Neural progenitor cell (in vitro differentiated cells): ENCODE measurements at regions not wholly inside any gene's neighbourhood (a gene's known extent, or its start where the extent isn't known, plus 50 kb on each side); places are given as distances from the start of the nearest gene placed in this dataset.

ENCODE experiments used
- DNase-seq: peaks from one replicate; pipeline ENCODE4 v3.0.0-alpha.2; 2016; ENCODE audit warnings: low spot score
- H2AFZ ChIP-seq: fragments of 200-600 bp; sonication (generic); replicated peaks from 2 replicates; pipeline ENCODE4 v1.6.1; 2016; ENCODE audit warnings: antibody characterized with exemption
- H3F3A ChIP-seq: fragments of 200-600 bp; sonication (generic); 2 replicates; pipeline ENCODE4 v1.6.1; 2016; ENCODE audit warnings: antibody characterized with exemption, low read depth
- H3K27ac ChIP-seq: fragments of 200-600 bp; sonication (generic); 2 replicates; pipeline ENCODE4 v1.5.1; 2016; ENCODE audit warnings: mild to moderate bottlenecking
- H3K27me3 ChIP-seq: fragments of 200-600 bp; sonication (generic); 2 replicates; pipeline ENCODE4 v1.6.1; 2016; ENCODE audit warnings: mild to moderate bottlenecking, moderate library complexity
- H3K36me3 ChIP-seq: fragments of 200-600 bp; sonication (generic); 2 replicates; pipeline ENCODE4 v1.5.1; 2016
- H3K4me1 ChIP-seq: fragments of 200-600 bp; sonication (generic); 2 replicates; pipeline ENCODE4 v1.6.1; 2016; ENCODE audit warnings: mixed run types
- H3K4me2 ChIP-seq: fragments of 200-600 bp; sonication (generic); 2 replicates; pipeline ENCODE4 v1.6.1; 2016
- H3K4me3 ChIP-seq: fragments of 200-600 bp; sonication (generic); 2 replicates; pipeline ENCODE4 v1.5.1; 2016
- H3K79me2 ChIP-seq: fragments of 200-600 bp; sonication (generic); 2 replicates; pipeline ENCODE4 v1.6.1; 2016; ENCODE audit warnings: low read depth
- H3K9ac ChIP-seq: fragments of 200-600 bp; sonication (generic); 2 replicates; pipeline ENCODE4 v1.6.1; 2016
- H3K9me3 ChIP-seq: fragments of 200-600 bp; sonication (generic); 2 replicates; pipeline ENCODE4 v1.5.1; 2016; ENCODE audit warnings: low read depth
- H4K20me1 ChIP-seq: fragments of 200-600 bp; sonication (generic); 2 replicates; pipeline ENCODE4 v1.6.1; 2016; ENCODE audit warnings: low read depth
- H3K27ac Mint-ChIP-seq: 3 replicates; pipeline ENCODE4 v1.8.0; 2021; ENCODE audit warnings: mixed read lengths
- H3K27me3 Mint-ChIP-seq: 2 replicates; pipeline ENCODE4 v1.8.0; 2022; ENCODE audit warnings: low read depth, mild to moderate bottlenecking, inconsistent platforms, moderate library complexity, mixed read lengths; ENCODE audit not compliant: insufficient read depth
- H3K36me3 Mint-ChIP-seq: 3 replicates; pipeline ENCODE4 v1.8.0; 2021; ENCODE audit warnings: mixed read lengths
- H3K4me1 Mint-ChIP-seq: 3 replicates; pipeline ENCODE4 v1.8.0; 2021; ENCODE audit warnings: mixed read lengths
- H3K4me3 Mint-ChIP-seq: 3 replicates; pipeline ENCODE4 v1.8.0; 2021; ENCODE audit warnings: mild to moderate bottlenecking, moderate library complexity, mixed read lengths
- H3K9me3 Mint-ChIP-seq: 3 replicates; pipeline ENCODE4 v1.8.0; 2020; ENCODE audit warnings: mixed read lengths
- CTCF ChIP-seq: fragments of 200-600 bp; sonication (generic); IDR thresholded peaks from 2 replicates; pipeline ENCODE4 v1.5.1; 2017; ENCODE audit warnings: antibody characterized with exemption, mild to moderate bottlenecking
- EZH2 ChIP-seq: fragments of 200-600 bp; sonication (generic); IDR thresholded peaks from 2 replicates; pipeline ENCODE4 v1.6.1; 2017; ENCODE audit warnings: antibody characterized with exemption, mild to moderate bottlenecking, moderate library complexity
- EZH2phosphoT487 ChIP-seq: fragments of 200-600 bp; sonication (generic); IDR thresholded peaks from 2 replicates; pipeline ENCODE4 v1.6.1; 2017; ENCODE audit warnings: antibody characterized with exemption

- no peak overlapping the region for H3K27ac Mint-ChIP-seq
- no peak for DNase-seq
- no peak overlapping the region for H3K4me3 ChIP-seq
- peaks cover 2% of the 10 kb centered on the region for H3K4me1 Mint-ChIP-seq
- H2AFZ ChIP-seq: no peak overlapping the region
- H3K4me1 ChIP-seq: no peaks in the 10 kb centered on the region
- H4K20me1 ChIP-seq: no peaks in the 10 kb centered on the region
- no peaks in the 10 kb centered on the region for H3K27me3 Mint-ChIP-seq
- no peaks in the 10 kb centered on the region for H3K9me3 Mint-ChIP-seq
- H3F3A ChIP-seq: no peaks in the 10 kb centered on the region
- no peaks in the 10 kb centered on the region for H3K36me3 Mint-ChIP-seq
- H3K27me3 ChIP-seq: no peaks in the 10 kb centered on the region
- H3K36me3 ChIP-seq: no peaks in the 10 kb centered on the region
- no peaks in the 10 kb centered on the region for H3K79me2 ChIP-seq
- TF ChIP-seq EZH2: no peak
- TF ChIP-seq CTCF: no peak
- no peak for TF ChIP-seq EZH2phosphoT487
- no peak overlapping the region for H3K4me3 Mint-ChIP-seq
- no peaks in the 10 kb centered on the region for H3K9me3 ChIP-seq
- no peak overlapping the region for H3K4me2 ChIP-seq
- H3K9ac ChIP-seq: no peak overlapping the region
- no peak overlapping the region for H3K27ac ChIP-seq
Observed at GRCh38 chr2:217340899-217341298, 481.0 kb upstream of the TNP1 start.

- Histone ChIP-seq H3K79me2 (no peaks in the 10 kb centered on the region), H3K9me3 (no peaks in the 10 kb centered on the region), H3K4me2 (no peak overlapping the region), H2AFZ (no peak overlapping the region), H3K4me3 (no peak overlapping the region), H3K27ac (no peak overlapping the region), H4K20me1 (no peaks in the 10 kb centered on the region), H3K9ac (no peak overlapping the region), H3F3A (no peaks in the 10 kb centered on the region), H3K36me3 (no peaks in the 10 kb centered on the region), H3K27me3 (no peaks in the 10 kb centered on the region), H3K4me1 (no peaks in the 10 kb centered on the region)
- DNase-seq: no peak
- no peaks in the 10 kb centered on the region for H3K36me3 Mint-ChIP-seq
- TF ChIP-seq EZH2phosphoT487: no peak
- no peak for TF ChIP-seq EZH2
- TF ChIP-seq CTCF: no peak
- no peak overlapping the region for H3K4me3 Mint-ChIP-seq
- H3K9me3 Mint-ChIP-seq: no peaks in the 10 kb centered on the region
- H3K4me1 Mint-ChIP-seq: peaks cover 2% of the 10 kb centered on the region
- H3K27ac Mint-ChIP-seq: no peak overlapping the region
- no peaks in the 10 kb centered on the region for H3K27me3 Mint-ChIP-seq
Observed at GRCh38 chr2:217340176-217340575, 480.3 kb upstream of the TNP1 start.

DNA sequence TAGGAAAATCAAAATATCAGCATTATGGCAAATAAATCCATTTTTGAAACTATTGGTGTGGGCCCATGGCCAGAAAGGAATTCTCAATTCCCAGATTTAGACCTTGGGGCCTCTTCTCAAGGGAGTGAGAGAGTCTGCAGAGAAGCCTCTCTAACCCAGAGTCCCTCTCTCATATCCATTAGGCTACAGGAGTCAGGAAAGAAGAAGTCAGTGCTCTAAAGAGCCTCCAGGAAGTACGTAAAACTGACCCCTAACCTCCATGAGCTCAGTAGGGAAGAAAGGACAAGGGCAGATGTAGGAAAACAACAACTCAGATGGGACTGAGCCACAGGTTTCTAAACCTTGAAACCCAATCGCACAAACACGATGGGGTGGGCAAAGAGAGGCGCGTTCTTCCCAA lies 479.9 kb upstream of the TNP1 start:
- Histone ChIP-seq H3K79me2 (no peaks in the 10 kb centered on the region), H3K9ac (no peak overlapping the region), H3K4me2 (no peak overlapping the region), H2AFZ (no peak overlapping the region), H3K4me1 (peaks cover 1% of the 10 kb centered on the region), H3K36me3 (no peaks in the 10 kb centered on the region), H3K9me3 (no peaks in the 10 kb centered on the region), H4K20me1 (no peaks in the 10 kb centered on the region), H3K27me3 (no peaks in the 10 kb centered on the region), H3F3A (no peaks in the 10 kb centered on the region), H3K27ac (no peak overlapping the region), H3K4me3 (no peak overlapping the region)
- H3K36me3 Mint-ChIP-seq: no peaks in the 10 kb centered on the region
- H3K27me3 Mint-ChIP-seq: no peaks in the 10 kb centered on the region
- H3K4me3 Mint-ChIP-seq: no peak overlapping the region
- no peak for TF ChIP-seq EZH2
- no peak for TF ChIP-seq CTCF
- no peak for TF ChIP-seq EZH2phosphoT487
- no peak for DNase-seq
- H3K27ac Mint-ChIP-seq: no peak overlapping the region
- peaks cover 2% of the 10 kb centered on the region for H3K4me1 Mint-ChIP-seq
- no peaks in the 10 kb centered on the region for H3K9me3 Mint-ChIP-seq
